Mesenchymal stem cell (in vitro differentiated cells and primary cell): ENCODE measurements at regions not wholly inside any gene's neighbourhood (a gene's known extent, or its start where the extent isn't known, plus 50 kb on each side); places are given as distances from the start of the nearest gene placed in this dataset.

ENCODE experiments used
- DNase-seq: peaks from one replicate; pipeline ENCODE4 v3.0.0-alpha.2; 2013
- H2AFZ ChIP-seq: one replicate; pipeline ENCODE4 v1.6.1; 2013; ENCODE audit warnings: low read depth, mild to moderate bottlenecking, control low read depth, inconsistent platforms, low read length, moderate library complexity
- H2AK5ac ChIP-seq: 2 replicates; pipeline ENCODE4 v1.6.1; 2013; ENCODE audit warnings: low read length, moderate library complexity, mild to moderate bottlenecking, inconsistent platforms; ENCODE audit not compliant: severe bottlenecking
- H2BK120ac ChIP-seq: one replicate; pipeline ENCODE4 v1.6.1; 2013; ENCODE audit warnings: low read depth, mild to moderate bottlenecking, inconsistent platforms, low read length, moderate library complexity
- H2BK12ac ChIP-seq, 2 experiments: one replicate each; pipeline ENCODE4 v1.6.1; 2013; ENCODE audit warnings: inconsistent platforms in 2 of 2, low read length in 2 of 2, mild to moderate bottlenecking in 2 of 2, moderate library complexity in 2 of 2, control low read depth in 1 of 2
- H2BK15ac ChIP-seq: one replicate; pipeline ENCODE4 v1.6.1; 2013; ENCODE audit warnings: mild to moderate bottlenecking, low read depth, inconsistent platforms; ENCODE audit not compliant: poor library complexity, severe bottlenecking
- H2BK5ac ChIP-seq: 2 replicates; pipeline ENCODE4 v1.6.1; 2013; ENCODE audit warnings: low read depth, mild to moderate bottlenecking, low read length, control low read depth, inconsistent platforms; ENCODE audit not compliant: poor library complexity, severe bottlenecking
- H3K14ac ChIP-seq, 2 experiments: one replicate each; pipeline ENCODE4 v1.6.1; 2013; ENCODE audit warnings: inconsistent platforms in 2 of 2, low read length in 2 of 2, control low read depth in 1 of 2, mild to moderate bottlenecking in 1 of 2, moderate library complexity in 1 of 2
- H3K18ac ChIP-seq, 2 experiments: one replicate each; pipeline ENCODE4 v1.6.1; 2013; ENCODE audit warnings: inconsistent platforms in 2 of 2, low read length in 2 of 2, control low read depth in 1 of 2, low read depth in 1 of 2, mild to moderate bottlenecking in 1 of 2
- H3K23ac ChIP-seq, 2 experiments: one replicate each; pipeline ENCODE4 v1.6.1; 2013; ENCODE audit warnings: inconsistent platforms in 2 of 2, low read length in 2 of 2, mild to moderate bottlenecking in 2 of 2, moderate library complexity in 2 of 2, control low read depth in 1 of 2
- H3K27ac ChIP-seq: 2 replicates; pipeline ENCODE4 v1.5.1; 2013; ENCODE audit warnings: mild to moderate bottlenecking, moderate library complexity, low read length, control low read depth, inconsistent platforms; ENCODE audit not compliant: poor library complexity, severe bottlenecking
- H3K27me3 ChIP-seq, 2 experiments: 2 replicates each; pipeline versions ENCODE4 v1.6.1 to v1.7.0; 2013; ENCODE audit warnings: low read length in 2 of 2, mild to moderate bottlenecking in 2 of 2, moderate library complexity in 2 of 2, control low read depth in 1 of 2, inconsistent platforms in 1 of 2; ENCODE audit not compliant: control insufficient read depth in 1 of 2, insufficient read depth in 1 of 2
- H3K36me3 ChIP-seq, 2 experiments: 2 replicates each; pipeline versions ENCODE4 v1.6.1 to v1.7.0; 2013; ENCODE audit warnings: low read length in 2 of 2, control low read depth in 1 of 2, inconsistent platforms in 1 of 2, low read depth in 1 of 2, mild to moderate bottlenecking in 1 of 2; ENCODE audit not compliant: insufficient read depth in 2 of 2, control insufficient read depth in 1 of 2
- H3K4ac ChIP-seq, 2 experiments: one replicate each; pipeline ENCODE4 v1.6.1; 2013; ENCODE audit warnings: inconsistent platforms in 2 of 2, low read length in 2 of 2, mild to moderate bottlenecking in 2 of 2, moderate library complexity in 2 of 2, control low read depth in 1 of 2, low read depth in 1 of 2
- H3K4me1 ChIP-seq: 2 replicates; pipeline ENCODE4 v1.6.1; 2013; ENCODE audit warnings: low read depth, low read length, control low read depth; ENCODE audit not compliant: control insufficient read depth, insufficient read depth
- H3K4me2 ChIP-seq: 2 replicates; pipeline ENCODE4 v1.6.1; 2013; ENCODE audit warnings: low read length, mild to moderate bottlenecking, inconsistent platforms; ENCODE audit not compliant: poor library complexity, severe bottlenecking
- H3K4me3 ChIP-seq, 2 experiments: 2 replicates each; pipeline versions ENCODE4 v1.5.1 to v1.7.0; 2013; ENCODE audit warnings: low read length in 2 of 2, mild to moderate bottlenecking in 2 of 2, control low read depth in 1 of 2, low read depth in 1 of 2; ENCODE audit not compliant: insufficient read depth in 1 of 2
- H3K79me1 ChIP-seq: replicated peaks from 2 replicates; pipeline ENCODE4 v1.6.1; 2013; ENCODE audit warnings: mild to moderate bottlenecking, control low read depth, low read length, inconsistent platforms; ENCODE audit not compliant: poor library complexity, severe bottlenecking
- H3K9ac ChIP-seq: 2 replicates; pipeline ENCODE4 v1.7.0; 2013; ENCODE audit warnings: mild to moderate bottlenecking, low read length, moderate library complexity
- H3K9me3 ChIP-seq: 2 replicates; pipeline ENCODE4 v1.7.0; 2013; ENCODE audit warnings: mild to moderate bottlenecking, low read length; ENCODE audit not compliant: control insufficient read depth
- H4K8ac ChIP-seq: one replicate; pipeline ENCODE4 v1.6.1; 2013; ENCODE audit warnings: inconsistent platforms, mild to moderate bottlenecking, low read length, moderate library complexity
- H4K91ac ChIP-seq: one replicate; pipeline ENCODE4 v1.6.1; 2013; ENCODE audit warnings: mild to moderate bottlenecking, low read length, inconsistent platforms
- WGBS: methylation state at CpG from one replicate; pipeline ENCODE4 v1.1.7; 2013; ENCODE audit warnings: mixed read lengths; 5-methylcytosine and 5-hydroxymethylcytosine counted together

DNA sequence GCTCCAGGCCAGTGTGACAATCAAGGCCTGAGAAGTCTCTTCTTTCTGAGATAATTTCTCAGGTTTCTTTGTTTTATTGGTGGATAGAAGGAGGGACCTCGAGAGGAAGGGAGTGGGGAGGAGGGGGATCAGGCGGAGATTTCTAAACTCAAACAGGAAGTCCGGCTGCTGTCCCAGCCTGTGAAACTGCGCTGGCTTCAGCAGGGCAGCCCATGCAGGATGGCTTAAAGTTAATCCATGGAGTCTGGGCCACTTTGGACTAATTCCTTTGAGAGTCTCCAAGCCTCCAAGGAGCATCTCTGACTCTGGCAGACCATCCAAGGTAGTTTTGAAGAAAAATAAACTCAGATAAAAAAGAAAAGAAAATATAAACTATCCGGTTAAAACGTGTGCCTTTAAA, 378.5 kb downstream of the MLLT3 start:
- H2BK120ac ChIP-seq, result no peak overlapping the region
- no peak overlapping the region for H4K91ac ChIP-seq
- no peak overlapping the region for H3K4me2 ChIP-seq
- H3K9me3 ChIP-seq, result no peaks in the 10 kb centered on the region
- H3K27me3 ChIP-seq, result peaks cover 6 to 69% of the 10 kb centered on the region in 2 experiments
- no peak overlapping the region for H2BK15ac ChIP-seq
- no peak overlapping the region for H2BK12ac ChIP-seq
- no peaks in the 10 kb centered on the region for H3K36me3 ChIP-seq
- no peak overlapping the region for H3K4ac ChIP-seq
- H2AFZ ChIP-seq, result no peak overlapping the region
- no peak overlapping the region for H3K18ac ChIP-seq
- no peak overlapping the region for H3K14ac ChIP-seq
- H2BK5ac ChIP-seq, result no peak overlapping the region
- H3K23ac ChIP-seq, result no peak overlapping the region
- H3K79me1 ChIP-seq, result no peaks in the 10 kb centered on the region
- WGBS, result 59% methylated on average over 6 of the region's 6 CpGs
- no peak overlapping the region for H3K4me3 ChIP-seq
- no peak for DNase-seq
- no peaks in the 10 kb centered on the region for H3K4me1 ChIP-seq
- H4K8ac ChIP-seq, result no peak overlapping the region
- no peak overlapping the region for H3K27ac ChIP-seq
- H3K9ac ChIP-seq, result no peak overlapping the region
- H2AK5ac ChIP-seq, result no peak overlapping the region

- Histone ChIP-seq H3K4me1 (no peaks in the 10 kb centered on the region), H2AK5ac (no peak overlapping the region), H2BK12ac (no peak overlapping the region), H3K23ac (no peak overlapping the region), H2BK120ac (no peak overlapping the region), H2BK5ac (no peak overlapping the region), H3K4me3 (no peak overlapping the region), H2AFZ (no peak overlapping the region), H3K4me2 (no peak overlapping the region), H3K9ac (no peak overlapping the region), H3K4ac (no peak overlapping the region), H3K9me3 (no peaks in the 10 kb centered on the region), H3K27ac (no peak overlapping the region), H3K36me3 (no peaks in the 10 kb centered on the region), H2BK15ac (no peak overlapping the region), H3K18ac (no peak overlapping the region), H3K27me3 (peaks cover 6 to 65% of the 10 kb centered on the region in 2 experiments), H4K8ac (no peak overlapping the region), H4K91ac (no peak overlapping the region), H3K14ac (no peak overlapping the region), H3K79me1 (no peaks in the 10 kb centered on the region)
- 78% methylated on average over 9 of the region's 10 CpGs for WGBS
- DNase-seq, result no peak
Measured at GRCh38 chr9:20242510-20243189, 379.6 kb downstream of the MLLT3 start.

DNA sequence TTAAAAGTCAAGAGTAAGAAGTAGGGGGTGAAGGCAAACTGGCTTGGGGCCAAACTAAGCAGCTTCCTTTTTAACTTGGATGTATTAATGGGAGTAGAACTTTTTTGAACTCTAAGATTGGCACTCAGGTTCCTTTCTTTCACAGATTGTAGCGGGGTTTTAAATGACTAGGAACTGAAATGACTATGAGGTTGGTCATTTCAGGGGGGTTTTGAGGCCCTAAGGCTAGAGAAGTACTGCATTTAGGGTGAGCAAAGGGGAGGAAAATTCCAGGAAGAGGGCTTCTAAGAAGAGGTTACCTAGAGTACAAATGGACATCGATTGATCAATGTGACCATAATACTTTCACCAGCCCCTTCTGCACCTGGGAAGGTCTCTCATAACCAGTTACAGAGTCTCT, 381.8 kb downstream of the MLLT3 start:
- no peak overlapping the region for H2BK120ac ChIP-seq
- H2BK15ac ChIP-seq, result no peak overlapping the region
- no peak overlapping the region for H2BK12ac ChIP-seq
- H3K4ac ChIP-seq, result no peak overlapping the region
- no peak overlapping the region for H2BK5ac ChIP-seq
- no peak overlapping the region for H3K27ac ChIP-seq
- H3K4me3 ChIP-seq, result no peak overlapping the region
- no peak overlapping the region for H3K9ac ChIP-seq
- H3K4me2 ChIP-seq, result no peak overlapping the region
- peaks cover 4% of the 10 kb centered on the region for H3K9me3 ChIP-seq
- no peaks in the 10 kb centered on the region for H3K36me3 ChIP-seq
- H4K8ac ChIP-seq, result no peak overlapping the region
- no peak overlapping the region for H3K23ac ChIP-seq
- H3K18ac ChIP-seq, result no peak overlapping the region
- DNase-seq, result no peak
- H2AFZ ChIP-seq, result no peak overlapping the region
- H4K91ac ChIP-seq, result no peak overlapping the region
- H2AK5ac ChIP-seq, result no peak overlapping the region
- no peaks in the 10 kb centered on the region for H3K4me1 ChIP-seq
- H3K27me3 ChIP-seq, result peaks cover 6 to 69% of the 10 kb centered on the region in 2 experiments
- WGBS, result 98% methylated on average over 2 of the region's 2 CpGs
- H3K14ac ChIP-seq, result no peak overlapping the region
- H3K79me1 ChIP-seq, result no peaks in the 10 kb centered on the region

DNA sequence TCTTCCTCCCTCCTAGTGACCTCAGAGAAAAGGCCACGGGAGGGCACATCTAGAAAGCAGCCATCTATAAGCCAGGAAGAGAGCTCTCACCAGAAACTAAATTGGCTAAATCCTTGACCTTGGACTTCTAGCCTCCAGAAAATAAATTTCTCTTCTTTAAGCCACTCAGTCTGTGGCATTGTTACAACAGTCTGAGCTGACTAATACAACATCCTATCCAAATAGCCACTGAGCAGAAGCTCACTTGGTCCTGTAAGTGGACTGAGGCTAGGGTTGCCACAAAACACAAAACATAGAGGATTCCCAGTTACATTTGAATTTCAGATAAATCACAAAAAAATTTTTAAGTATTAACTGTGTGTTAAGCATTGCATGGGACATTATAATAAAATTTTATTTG, 383.4 kb downstream of the MLLT3 start:
- peaks cover 6 to 54% of the 10 kb centered on the region in 2 experiments for H3K27me3 ChIP-seq
- H4K8ac ChIP-seq, result no peak overlapping the region
- no peak overlapping the region for H3K27ac ChIP-seq
- no peak overlapping the region for H2BK120ac ChIP-seq
- no peak overlapping the region for H3K18ac ChIP-seq
- no peak overlapping the region for H3K14ac ChIP-seq
- H2BK15ac ChIP-seq, result no peak overlapping the region
- no peak overlapping the region for H3K4me2 ChIP-seq
- H2AK5ac ChIP-seq, result no peak overlapping the region
- H3K4me3 ChIP-seq, result no peak overlapping the region
- H3K4me1 ChIP-seq, result no peaks in the 10 kb centered on the region
- no peak overlapping the region for H3K4ac ChIP-seq
- no peak overlapping the region for H3K9ac ChIP-seq
- H4K91ac ChIP-seq, result no peak overlapping the region
- peaks cover 4% of the 10 kb centered on the region for H3K9me3 ChIP-seq
- peak; percentile 22 for DNase-seq
- no peak overlapping the region for H2BK5ac ChIP-seq
- H3K79me1 ChIP-seq, result no peaks in the 10 kb centered on the region
- no peak overlapping the region for H2AFZ ChIP-seq
- no peaks in the 10 kb centered on the region for H3K36me3 ChIP-seq
- no peak overlapping the region for H3K23ac ChIP-seq
- no peak overlapping the region for H2BK12ac ChIP-seq
- WGBS, result 20% methylated on average over 1 of the region's 1 CpG
